HFF-Myc (cell line): ENCODE measurements at regions not wholly inside any gene's neighbourhood (a gene's known extent, or its start where the extent isn't known, plus 50 kb on each side); places are given as distances from the start of the nearest gene placed in this dataset.

Experiments
- DNase-seq: peaks from one replicate; pipeline ENCODE4 v3.0.0-alpha.2; 2011; ENCODE audit warnings: low read depth; ENCODE audit errors: extremely low read depth
- H3K4me3 ChIP-seq: replicated peaks from 2 replicates; pipeline ENCODE4 v1.5.1; 2011; ENCODE audit warnings: low read depth, mild to moderate bottlenecking, control low read depth, low read length
- TF ChIP-seq, protein P1 (sequence below): IDR thresholded peaks from 2 replicates; pipeline ENCODE4 v1.5.1; 2012; ENCODE audit warnings: mild to moderate bottlenecking, low read depth, low read length, control low read depth; ENCODE audit errors: missing control alignments

DNA sequence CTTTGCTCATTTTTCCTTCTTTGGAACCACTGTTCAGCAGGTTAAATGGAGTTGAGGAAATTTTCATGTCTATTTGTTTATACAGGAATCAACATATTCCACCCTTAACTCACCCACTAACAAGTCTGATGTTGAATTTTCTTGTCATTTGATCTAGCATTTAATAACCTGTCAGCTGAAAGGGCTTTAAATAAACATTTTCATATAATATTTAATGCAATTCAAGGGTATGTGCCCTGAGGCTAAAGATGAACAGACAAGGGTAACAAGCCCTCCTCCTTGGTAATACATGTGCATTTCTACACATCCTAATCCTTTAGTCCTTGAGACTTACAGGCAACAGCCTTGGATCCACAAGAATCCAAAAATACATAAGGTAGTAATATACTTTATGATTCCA is 435.0 kb upstream of the NR2F2 start:
- no peak overlapping the region for H3K4me3 ChIP-seq
- TF ChIP-seq, protein P1, sequence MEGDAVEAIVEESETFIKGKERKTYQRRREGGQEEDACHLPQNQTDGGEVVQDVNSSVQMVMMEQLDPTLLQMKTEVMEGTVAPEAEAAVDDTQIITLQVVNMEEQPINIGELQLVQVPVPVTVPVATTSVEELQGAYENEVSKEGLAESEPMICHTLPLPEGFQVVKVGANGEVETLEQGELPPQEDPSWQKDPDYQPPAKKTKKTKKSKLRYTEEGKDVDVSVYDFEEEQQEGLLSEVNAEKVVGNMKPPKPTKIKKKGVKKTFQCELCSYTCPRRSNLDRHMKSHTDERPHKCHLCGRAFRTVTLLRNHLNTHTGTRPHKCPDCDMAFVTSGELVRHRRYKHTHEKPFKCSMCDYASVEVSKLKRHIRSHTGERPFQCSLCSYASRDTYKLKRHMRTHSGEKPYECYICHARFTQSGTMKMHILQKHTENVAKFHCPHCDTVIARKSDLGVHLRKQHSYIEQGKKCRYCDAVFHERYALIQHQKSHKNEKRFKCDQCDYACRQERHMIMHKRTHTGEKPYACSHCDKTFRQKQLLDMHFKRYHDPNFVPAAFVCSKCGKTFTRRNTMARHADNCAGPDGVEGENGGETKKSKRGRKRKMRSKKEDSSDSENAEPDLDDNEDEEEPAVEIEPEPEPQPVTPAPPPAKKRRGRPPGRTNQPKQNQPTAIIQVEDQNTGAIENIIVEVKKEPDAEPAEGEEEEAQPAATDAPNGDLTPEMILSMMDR = no peak
- DNase-seq = no peak

DNA sequence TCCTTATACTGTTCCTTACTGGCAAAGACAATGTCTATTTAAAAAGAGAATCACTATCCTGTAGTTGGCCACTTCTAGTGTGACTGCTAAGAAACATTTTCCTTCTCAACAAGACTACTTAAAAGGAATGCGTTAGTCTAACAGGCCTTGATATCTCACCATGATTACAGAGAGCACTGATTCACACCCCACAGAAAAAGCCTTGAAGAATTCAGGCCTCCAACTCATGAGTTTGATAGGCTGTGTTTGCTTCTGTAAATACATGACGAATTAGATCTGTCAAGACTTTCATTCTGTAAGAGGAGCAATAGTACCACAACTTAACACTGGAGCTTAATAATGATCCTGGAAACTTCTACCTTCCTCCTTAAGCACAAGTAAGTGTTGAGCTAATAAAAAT is 432.8 kb upstream of the NR2F2 start:
- no peak for DNase-seq
- TF ChIP-seq, protein P1 = no peak

DNA sequence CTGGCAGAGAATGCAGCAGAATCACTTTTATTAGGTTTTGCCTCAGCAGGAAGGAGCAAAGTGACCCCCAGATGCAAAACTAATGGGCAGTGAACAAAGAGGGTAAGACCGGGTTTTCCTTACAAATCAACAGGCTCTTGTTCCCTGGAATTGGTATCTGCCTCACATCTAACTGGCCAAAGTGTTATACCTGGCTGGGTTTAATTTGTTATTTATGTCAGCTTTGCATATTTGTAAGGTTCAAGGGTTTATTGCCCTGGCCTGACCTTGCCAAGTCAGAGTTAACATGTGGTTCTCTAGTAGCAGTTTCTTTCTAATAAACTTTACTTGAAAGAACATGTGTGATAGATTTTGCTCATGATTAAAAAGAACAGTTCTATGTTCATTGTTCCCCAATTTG is 431.7 kb upstream of the NR2F2 start:
- TF ChIP-seq, protein P1 = no peak
- no peak for DNase-seq
- no peak overlapping the region for H3K4me3 ChIP-seq

More for the DNA sequence above, 432.8 kb upstream of the NR2F2 start:
- no peak overlapping the region for H3K4me3 ChIP-seq

DNA sequence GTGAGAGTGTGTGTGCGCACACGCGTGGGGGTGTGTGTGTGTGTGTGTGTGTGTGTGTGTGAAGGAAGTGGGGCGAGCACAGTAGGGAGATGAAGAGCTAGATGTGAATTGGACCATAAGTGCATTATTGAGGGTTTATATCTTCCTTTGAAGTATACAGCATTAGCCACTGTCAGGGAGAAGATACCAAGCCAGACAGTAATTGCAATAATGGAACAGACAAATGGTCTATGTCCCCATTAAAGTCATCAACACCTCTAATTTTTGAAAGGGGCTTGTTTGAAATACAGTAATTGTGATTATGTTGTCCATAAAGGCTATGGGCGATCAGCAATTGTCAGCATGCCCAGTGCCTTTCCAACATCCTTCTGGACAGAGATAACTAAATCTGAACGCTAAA is 429.2 kb upstream of the NR2F2 start:
- DNase-seq = no peak
- H3K4me3 ChIP-seq = no peak overlapping the region
- TF ChIP-seq, protein P1 = no peak

DNA sequence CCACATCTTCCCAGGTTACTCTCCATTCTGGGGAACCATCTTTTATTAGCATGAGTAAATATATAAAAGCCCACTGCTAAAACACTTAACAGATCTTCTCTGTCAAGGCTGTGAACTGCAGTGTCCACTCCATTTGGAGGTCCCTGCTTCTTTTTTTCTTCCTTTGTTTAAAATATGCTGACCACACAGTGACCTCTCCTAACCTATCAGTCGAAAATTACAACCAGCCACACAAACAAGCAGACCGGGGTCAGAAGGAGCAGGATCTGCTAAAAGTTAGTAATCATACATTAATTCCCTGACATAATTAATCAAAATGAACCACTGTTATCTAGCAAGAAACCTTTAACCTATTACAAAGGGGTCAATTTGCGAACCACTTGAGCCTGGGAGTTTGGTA is 427.9 kb upstream of the NR2F2 start:
- no peak for DNase-seq
- TF ChIP-seq, protein P1 = no peak
- no peak overlapping the region for H3K4me3 ChIP-seq

DNA sequence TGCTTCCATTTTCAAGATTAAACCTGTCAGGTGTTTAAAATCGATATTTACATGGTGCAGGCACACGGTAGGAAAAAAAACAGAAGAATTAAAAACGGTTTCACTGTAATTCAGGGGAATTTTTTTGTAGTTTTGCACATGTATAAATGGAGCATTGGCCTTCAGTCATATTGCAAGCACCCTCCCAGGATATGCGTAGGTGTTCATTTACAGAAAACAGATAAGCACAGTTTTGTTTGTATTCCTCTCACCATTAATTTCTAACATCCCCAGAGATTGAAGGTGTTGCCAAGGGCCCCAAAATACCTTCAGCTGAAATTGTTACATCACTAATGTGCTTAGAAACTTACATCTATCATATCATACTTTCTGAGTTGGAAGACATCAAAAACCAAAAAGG is 427.1 kb upstream of the NR2F2 start:
- no peak overlapping the region for H3K4me3 ChIP-seq
- TF ChIP-seq, protein P1 = no peak
- no peak for DNase-seq

DNA sequence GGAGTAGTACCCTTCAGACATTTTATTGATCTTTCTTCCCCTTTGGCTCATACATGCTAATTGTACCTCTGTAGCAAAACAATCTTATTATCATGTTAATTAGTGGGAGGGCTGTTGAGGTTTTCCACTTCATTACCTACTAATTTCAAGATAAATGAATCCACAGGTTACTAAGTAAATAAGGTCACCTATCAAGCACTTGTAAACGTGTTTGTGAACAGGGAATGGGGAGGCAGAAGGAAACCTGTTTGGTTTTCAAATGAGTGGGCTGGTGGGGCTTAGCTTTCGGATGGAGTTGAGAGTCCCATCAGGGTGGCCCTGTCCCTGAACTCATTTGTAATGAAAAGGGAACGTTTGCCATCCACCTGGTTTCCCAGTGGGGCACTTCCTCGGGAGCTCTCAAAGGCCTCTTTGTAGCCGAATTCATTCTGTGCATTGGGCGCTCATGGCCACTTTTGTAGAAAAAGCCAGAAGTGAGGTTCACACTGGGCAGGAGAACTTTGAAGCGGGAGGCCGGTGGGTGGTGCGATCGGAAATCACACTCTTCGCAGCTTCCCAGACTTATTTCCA is 419.8 kb upstream of the NR2F2 start:
- TF ChIP-seq, protein P1 = no peak
- no peak overlapping the region for H3K4me3 ChIP-seq
- DNase-seq = no peak
